ENCODE measurements at regions not wholly inside any gene's neighbourhood (a gene's known extent, or its start where the extent isn't known, plus 50 kb on each side); places are given as distances from the start of the nearest gene placed in this dataset.

DNA sequence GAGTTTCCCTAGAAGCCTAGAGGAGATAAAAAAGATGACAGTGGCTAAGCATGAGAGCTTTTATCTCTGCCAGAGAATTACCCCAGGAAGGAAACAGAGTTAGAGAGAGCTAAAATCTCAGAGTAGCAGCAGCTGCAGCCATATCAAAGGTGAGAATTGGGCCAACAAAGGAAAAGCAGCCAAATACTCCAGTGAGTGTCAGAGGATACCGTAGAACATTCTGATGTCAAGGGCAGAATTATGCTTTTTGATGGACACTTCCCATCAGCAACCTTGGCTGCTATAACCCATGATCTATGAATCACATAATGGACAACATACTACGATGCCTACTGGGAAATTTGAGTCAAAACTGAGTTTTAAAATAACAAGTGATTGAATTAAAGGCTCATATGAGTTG lies 405.8 kb upstream of the CPEB2 start:
- no peak for TF ChIP-seq POLR2A (IDR thresholded peaks at IDR 0.05)
- TF ChIP-seq, protein P1, sequence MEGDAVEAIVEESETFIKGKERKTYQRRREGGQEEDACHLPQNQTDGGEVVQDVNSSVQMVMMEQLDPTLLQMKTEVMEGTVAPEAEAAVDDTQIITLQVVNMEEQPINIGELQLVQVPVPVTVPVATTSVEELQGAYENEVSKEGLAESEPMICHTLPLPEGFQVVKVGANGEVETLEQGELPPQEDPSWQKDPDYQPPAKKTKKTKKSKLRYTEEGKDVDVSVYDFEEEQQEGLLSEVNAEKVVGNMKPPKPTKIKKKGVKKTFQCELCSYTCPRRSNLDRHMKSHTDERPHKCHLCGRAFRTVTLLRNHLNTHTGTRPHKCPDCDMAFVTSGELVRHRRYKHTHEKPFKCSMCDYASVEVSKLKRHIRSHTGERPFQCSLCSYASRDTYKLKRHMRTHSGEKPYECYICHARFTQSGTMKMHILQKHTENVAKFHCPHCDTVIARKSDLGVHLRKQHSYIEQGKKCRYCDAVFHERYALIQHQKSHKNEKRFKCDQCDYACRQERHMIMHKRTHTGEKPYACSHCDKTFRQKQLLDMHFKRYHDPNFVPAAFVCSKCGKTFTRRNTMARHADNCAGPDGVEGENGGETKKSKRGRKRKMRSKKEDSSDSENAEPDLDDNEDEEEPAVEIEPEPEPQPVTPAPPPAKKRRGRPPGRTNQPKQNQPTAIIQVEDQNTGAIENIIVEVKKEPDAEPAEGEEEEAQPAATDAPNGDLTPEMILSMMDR (IDR thresholded peaks at IDR 0.05), result no peak
